ENCODE measurements at regions not wholly inside any gene's neighbourhood (a gene's known extent, or its start where the extent isn't known, plus 50 kb on each side); places are given as distances from the start of the nearest gene placed in this dataset.
"Not testable (repeated sequence)": the region's sequence is repeated elsewhere in the genome, so short reads cannot be mapped to it uniquely, and the experiment has no call there.

DNA sequence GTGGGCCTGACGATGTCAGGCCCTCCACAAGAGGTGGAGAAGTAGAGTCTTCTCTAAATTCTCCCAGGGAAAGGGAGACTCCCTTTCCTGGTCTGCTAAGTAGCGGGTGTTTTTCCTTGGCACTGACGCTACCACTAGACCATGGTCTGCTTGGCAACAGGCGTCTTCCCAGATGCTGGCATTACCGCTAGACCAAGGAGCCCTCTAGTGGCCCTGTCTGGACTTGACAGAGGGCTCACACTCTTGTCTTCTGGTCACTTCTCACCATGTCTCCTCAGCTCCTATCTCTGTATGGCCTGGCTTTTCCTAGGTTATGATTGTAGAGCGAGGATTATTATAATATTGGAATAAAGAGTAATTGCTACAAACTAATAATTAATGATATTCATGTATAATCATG, 51.1 kb upstream of the RASSF6 start:
- not testable (repeated sequence) for H3K9me3 ChIP-seq (ENCODE audit: insufficient read depth, low read depth, low read length); H3K36me3 Mint-ChIP-seq (ENCODE audit: low read depth, unreplicated experiment); H3K27me3 ChIP-seq (ENCODE audit: insufficient read depth, low read length); H3K27ac Mint-ChIP-seq (ENCODE audit: unreplicated experiment); H3K36me3 ChIP-seq (ENCODE audit: insufficient read depth, low read length); H3K9me3 Mint-ChIP-seq (ENCODE audit: unreplicated experiment); FAIRE-seq; H3K27me3 Mint-ChIP-seq (ENCODE audit: low read depth, unreplicated experiment); H3K27ac ChIP-seq (ENCODE audit: low read depth, low read length); H4K20me1 ChIP-seq (ENCODE audit: insufficient read depth, low read length); H2AFZ ChIP-seq (ENCODE audit: low read depth, low read length); H3K9ac ChIP-seq (ENCODE audit: low read length); DNase-seq (ENCODE audit: low read depth); H3K4me3 Mint-ChIP-seq (ENCODE audit: unreplicated experiment); H3K4me1 Mint-ChIP-seq (ENCODE audit: low read depth, unreplicated experiment); H3K4me2 ChIP-seq (ENCODE audit: low read length); H3K79me2 ChIP-seq (ENCODE audit: insufficient read depth, low read length); H3K4me3 ChIP-seq (ENCODE audit: insufficient read depth, low read depth, low read length)
- peaks cover 13% of the 10 kb centered on the region for H3K4me1 ChIP-seq (ENCODE audit: insufficient read depth, low read length)

DNA sequence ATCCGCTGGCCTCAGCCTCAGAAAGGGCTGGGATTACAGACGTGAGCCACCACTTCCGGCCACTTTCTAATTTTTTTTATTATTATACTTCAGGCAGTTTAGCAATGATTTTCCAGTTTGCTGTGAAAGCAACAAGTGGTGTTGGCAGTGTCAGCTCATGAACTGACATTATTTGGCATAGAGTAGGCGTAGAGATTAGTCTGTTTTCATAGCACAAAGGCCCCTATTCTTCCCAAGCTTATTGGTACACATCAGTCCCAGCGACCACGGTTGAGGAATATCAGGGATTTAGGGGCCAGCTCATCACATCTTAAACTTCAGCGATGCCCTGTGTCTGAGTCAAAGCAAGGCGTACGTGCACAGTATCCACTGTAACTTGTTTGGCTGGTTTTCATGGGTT, 53.0 kb upstream of the RASSF6 start:
- DNase-seq (ENCODE audit: low read depth) = no peak
- H3K27me3 Mint-ChIP-seq (ENCODE audit: low read depth, unreplicated experiment) = no peaks in the 10 kb centered on the region

DNA sequence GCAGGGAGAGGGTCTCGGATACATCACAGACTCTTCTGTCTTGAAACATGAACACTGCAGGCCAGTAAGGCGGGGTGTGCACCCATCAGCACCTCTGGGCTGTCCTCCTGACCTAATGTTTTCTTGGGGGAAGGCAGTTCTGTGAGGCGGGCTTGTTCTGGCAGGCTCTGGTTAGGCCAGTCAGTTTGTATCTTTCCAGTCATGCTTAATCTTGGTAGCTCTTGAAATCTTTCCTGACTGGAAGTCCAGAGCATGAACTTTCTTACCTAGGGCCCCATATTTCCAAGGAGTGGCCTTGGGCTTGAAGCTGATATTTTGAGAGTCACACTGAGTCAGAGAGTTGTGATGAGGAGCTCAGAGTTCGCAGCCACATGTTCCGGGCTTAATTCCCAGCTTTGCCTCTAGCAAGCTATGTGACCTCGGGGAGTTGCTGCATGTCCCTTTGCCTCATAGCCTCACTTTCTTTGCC, 54.2 kb upstream of the RASSF6 start:
- Mint-ChIP-seq H3K27me3 (ENCODE audit: low read depth, unreplicated experiment) (no peaks in the 10 kb centered on the region), H3K27ac (ENCODE audit: unreplicated experiment) (no peak overlapping the region), H3K4me1 (ENCODE audit: low read depth, unreplicated experiment) (peaks cover 8% of the 10 kb centered on the region), H3K4me3 (ENCODE audit: unreplicated experiment) (no peak overlapping the region), H3K36me3 (ENCODE audit: low read depth, unreplicated experiment) (no peaks in the 10 kb centered on the region), H3K9me3 (ENCODE audit: unreplicated experiment) (no peaks in the 10 kb centered on the region)
- Histone ChIP-seq H3K9me3 (ENCODE audit: insufficient read depth, low read depth, low read length) (no peaks in the 10 kb centered on the region), H3K79me2 (ENCODE audit: insufficient read depth, low read length) (no peaks in the 10 kb centered on the region), H3K27ac (ENCODE audit: low read depth, low read length) (no peak overlapping the region), H2AFZ (ENCODE audit: low read depth, low read length) (peak overlapping the region; percentile 4), H3K4me1 (ENCODE audit: insufficient read depth, low read length) (peaks cover 17% of the 10 kb centered on the region), H3K27me3 (ENCODE audit: insufficient read depth, low read length) (no peaks in the 10 kb centered on the region), H4K20me1 (ENCODE audit: insufficient read depth, low read length) (no peaks in the 10 kb centered on the region), H3K4me2 (ENCODE audit: low read length) (no peak overlapping the region), H3K36me3 (ENCODE audit: insufficient read depth, low read length) (no peaks in the 10 kb centered on the region), H3K9ac (ENCODE audit: low read length) (no peak overlapping the region), H3K4me3 (ENCODE audit: insufficient read depth, low read depth, low read length) (no peak overlapping the region)
- DNase-seq (ENCODE audit: low read depth) (no peak), FAIRE-seq (no peak)
- TF ChIP-seq, protein P1, sequence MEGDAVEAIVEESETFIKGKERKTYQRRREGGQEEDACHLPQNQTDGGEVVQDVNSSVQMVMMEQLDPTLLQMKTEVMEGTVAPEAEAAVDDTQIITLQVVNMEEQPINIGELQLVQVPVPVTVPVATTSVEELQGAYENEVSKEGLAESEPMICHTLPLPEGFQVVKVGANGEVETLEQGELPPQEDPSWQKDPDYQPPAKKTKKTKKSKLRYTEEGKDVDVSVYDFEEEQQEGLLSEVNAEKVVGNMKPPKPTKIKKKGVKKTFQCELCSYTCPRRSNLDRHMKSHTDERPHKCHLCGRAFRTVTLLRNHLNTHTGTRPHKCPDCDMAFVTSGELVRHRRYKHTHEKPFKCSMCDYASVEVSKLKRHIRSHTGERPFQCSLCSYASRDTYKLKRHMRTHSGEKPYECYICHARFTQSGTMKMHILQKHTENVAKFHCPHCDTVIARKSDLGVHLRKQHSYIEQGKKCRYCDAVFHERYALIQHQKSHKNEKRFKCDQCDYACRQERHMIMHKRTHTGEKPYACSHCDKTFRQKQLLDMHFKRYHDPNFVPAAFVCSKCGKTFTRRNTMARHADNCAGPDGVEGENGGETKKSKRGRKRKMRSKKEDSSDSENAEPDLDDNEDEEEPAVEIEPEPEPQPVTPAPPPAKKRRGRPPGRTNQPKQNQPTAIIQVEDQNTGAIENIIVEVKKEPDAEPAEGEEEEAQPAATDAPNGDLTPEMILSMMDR (IDR thresholded peaks at IDR 0.05; ENCODE audit: insufficient read depth, low read depth, low read length) = no peak
- TF ChIP-seq EZH2 (IDR thresholded peaks at IDR 0.05; ENCODE audit: insufficient read depth, low read length) = no peak

More for the DNA sequence above, 53.0 kb upstream of the RASSF6 start:
- no peak overlapping the region for H3K9ac ChIP-seq (ENCODE audit: low read length)
- no peaks in the 10 kb centered on the region for H3K36me3 ChIP-seq (ENCODE audit: insufficient read depth, low read length)
- H2AFZ ChIP-seq (ENCODE audit: low read depth, low read length) = no peak overlapping the region
- H3K27ac ChIP-seq (ENCODE audit: low read depth, low read length) = no peak overlapping the region
- peaks cover 20% of the 10 kb centered on the region for H3K4me1 ChIP-seq (ENCODE audit: insufficient read depth, low read length)
- no peak overlapping the region for H3K4me2 ChIP-seq (ENCODE audit: low read length)
- Mint-ChIP-seq H3K27ac (ENCODE audit: unreplicated experiment) (no peak overlapping the region), H3K9me3 (ENCODE audit: unreplicated experiment) (no peaks in the 10 kb centered on the region), H3K4me3 (ENCODE audit: unreplicated experiment) (no peak overlapping the region), H3K4me1 (ENCODE audit: low read depth, unreplicated experiment) (peaks cover 13% of the 10 kb centered on the region), H3K36me3 (ENCODE audit: low read depth, unreplicated experiment) (no peaks in the 10 kb centered on the region)
- no peaks in the 10 kb centered on the region for H3K9me3 ChIP-seq (ENCODE audit: insufficient read depth, low read depth, low read length)
- no peaks in the 10 kb centered on the region for H3K79me2 ChIP-seq (ENCODE audit: insufficient read depth, low read length)
- no peaks in the 10 kb centered on the region for H3K27me3 ChIP-seq (ENCODE audit: insufficient read depth, low read length)
- no peak for FAIRE-seq
- H3K4me3 ChIP-seq (ENCODE audit: insufficient read depth, low read depth, low read length) = no peak overlapping the region
- no peaks in the 10 kb centered on the region for H4K20me1 ChIP-seq (ENCODE audit: insufficient read depth, low read length)
- TF ChIP-seq, protein P1 (IDR thresholded peaks at IDR 0.05; ENCODE audit: insufficient read depth, low read depth, low read length) = no peak
- TF ChIP-seq EZH2 (IDR thresholded peaks at IDR 0.05; ENCODE audit: insufficient read depth, low read length) = no peak
